GM18508 (cell line): ENCODE measurements at regions not wholly inside any gene's neighbourhood (a gene's known extent, or its start where the extent isn't known, plus 50 kb on each side); places are given as distances from the start of the nearest gene placed in this dataset.
"Not testable (repeated sequence)": the region's sequence is repeated elsewhere in the genome, so short reads cannot be mapped to it uniquely, and the experiment has no call there.

Source experiments
- ATAC-seq: cut with Tn5 transposase; IDR thresholded peaks from one replicate; pipeline ENCODE4 v1.9.1; 2021; ENCODE audit warnings: moderate number of reproducible peaks; ENCODE audit not compliant: insufficient read depth, unreplicated experiment

- ATAC-seq = no peak
Observed at GRCh38 chr2:56017784-56018183, 94.2 kb upstream of the EFEMP1 start.

DNA sequence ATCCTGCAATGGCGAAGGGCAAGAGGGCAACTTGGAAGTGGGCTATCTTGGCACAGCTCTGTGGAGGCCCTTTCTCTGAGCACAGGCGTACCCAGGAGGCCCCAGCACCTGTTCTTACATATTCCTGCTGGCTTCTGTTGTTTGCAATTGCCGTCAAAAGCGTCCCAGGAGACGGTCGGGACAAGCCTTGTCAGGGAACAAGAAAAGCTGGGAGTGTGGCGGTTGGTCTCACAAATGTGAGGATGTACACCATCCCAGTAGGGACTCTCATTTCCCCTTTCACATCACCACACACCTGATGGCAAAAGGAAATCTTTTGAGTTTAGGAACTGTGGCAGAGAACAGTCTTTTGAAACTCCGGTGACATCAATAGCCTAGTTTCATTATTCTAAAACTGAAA, 94.7 kb upstream of the EFEMP1 start:
- ATAC-seq = no peak

GRCh38 chr2:56021136-56021474, 97.5 kb upstream of the EFEMP1 start:
- no peak for ATAC-seq

DNA sequence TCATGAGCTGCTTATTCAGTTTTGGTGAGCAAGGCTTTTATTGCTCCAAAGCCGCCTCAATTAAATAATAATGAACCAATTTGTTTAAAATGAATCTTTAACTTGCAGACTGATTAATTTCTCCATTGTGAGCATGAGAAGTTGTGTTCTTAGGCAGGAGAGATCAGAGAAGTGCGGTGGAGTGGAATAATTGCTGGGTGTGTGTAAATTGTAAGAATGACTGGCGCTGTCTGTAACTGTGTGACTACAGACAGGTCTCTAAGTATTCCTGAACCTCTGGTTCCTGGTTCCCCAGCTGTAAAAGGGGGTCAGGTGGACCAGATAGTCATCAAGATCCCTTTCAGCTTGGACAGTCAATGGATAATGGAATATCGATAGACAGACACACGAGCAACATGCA, 98.0 kb upstream of the EFEMP1 start:
- no peak for ATAC-seq

GRCh38 chr2:56025469-56026193, 102.0 kb upstream of the EFEMP1 start:
- no peak for ATAC-seq

GRCh38 chr2:56026828-56027227, 103.2 kb upstream of the EFEMP1 start:
- no peak for ATAC-seq

GRCh38 chr2:56030062-56030461, 106.5 kb upstream of the EFEMP1 start:
- ATAC-seq = no peak

GRCh38 chr2:56030901-56031300, 107.3 kb upstream of the EFEMP1 start:
- no peak for ATAC-seq

DNA sequence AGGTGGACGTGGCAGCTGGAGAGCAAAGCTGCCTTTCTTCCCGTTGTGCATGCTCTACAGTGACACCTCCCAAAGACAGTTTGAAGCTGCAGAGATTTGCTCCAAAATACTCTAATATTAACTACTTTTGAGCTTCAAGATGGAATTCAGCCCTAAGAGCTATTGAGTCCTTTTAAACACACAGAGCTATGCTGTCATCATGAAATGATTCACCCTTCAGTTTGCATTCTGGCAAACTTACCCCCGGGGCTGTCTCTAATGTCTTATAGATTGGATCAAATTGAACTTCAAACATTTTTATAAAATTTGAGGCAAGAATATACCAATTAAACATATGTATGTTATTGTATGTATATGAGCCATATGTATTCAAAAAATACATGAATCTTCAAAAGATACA, 110.7 kb upstream of the EFEMP1 start:
- no peak for ATAC-seq

DNA sequence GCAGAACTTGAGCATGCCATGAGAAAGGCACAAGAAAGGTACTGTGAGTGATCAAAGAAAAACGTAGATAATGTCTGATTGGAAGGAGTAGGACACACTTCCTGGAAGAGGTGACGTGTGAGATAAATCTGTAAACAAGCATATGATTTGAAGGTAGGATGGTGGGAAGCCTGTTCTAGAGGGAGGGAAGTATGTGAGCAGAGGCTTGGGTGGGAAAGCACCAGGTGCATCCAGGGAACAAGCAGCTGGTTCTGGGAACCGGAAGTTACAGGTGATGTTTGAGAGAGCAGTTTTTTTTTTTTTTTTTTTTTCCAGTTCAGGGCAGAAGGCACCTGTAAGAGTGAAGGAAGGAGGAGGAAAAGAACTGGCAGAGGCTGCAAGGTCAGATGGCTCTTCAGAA, 116.6 kb upstream of the EFEMP1 start:
- ATAC-seq = no peak

DNA sequence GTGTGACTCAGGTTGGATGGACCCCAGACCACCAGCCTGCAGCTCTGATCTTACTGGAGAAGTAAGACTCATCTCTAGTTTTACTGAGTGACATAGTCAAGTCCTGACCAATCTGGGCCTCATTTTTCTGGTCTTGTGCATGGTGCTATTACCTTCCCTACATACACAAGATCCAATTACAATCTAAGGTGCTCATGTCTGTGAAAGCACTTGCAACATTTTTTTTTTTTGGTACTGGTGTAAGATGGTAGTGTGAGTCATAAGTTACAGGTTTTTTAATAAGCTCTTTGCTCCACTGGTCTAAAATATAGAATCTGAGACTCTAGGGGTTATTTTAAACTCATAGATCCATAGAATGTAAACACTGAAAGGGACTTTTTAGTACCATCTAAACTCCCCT, 117.3 kb upstream of the EFEMP1 start:
- ATAC-seq = no peak

DNA sequence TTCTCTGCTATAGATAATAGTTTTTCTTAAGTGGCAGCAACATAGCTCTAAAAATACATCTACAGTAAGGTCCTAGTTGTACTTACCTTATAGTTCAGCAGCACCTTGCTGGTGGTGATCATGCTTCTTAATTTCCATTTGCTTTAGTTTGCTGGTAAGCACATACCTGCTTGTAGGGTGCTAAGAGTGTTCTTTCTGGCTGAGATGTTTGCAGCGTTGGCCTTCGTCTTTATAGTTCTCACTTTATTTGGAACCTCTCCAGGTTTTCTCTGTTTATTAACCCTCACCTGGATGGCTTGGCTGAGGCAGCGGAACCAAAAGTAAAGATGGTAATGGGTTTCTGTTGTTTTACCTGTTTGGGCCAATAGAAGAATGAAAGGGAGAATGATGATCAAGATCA, 123.6 kb upstream of the EFEMP1 start:
- no peak for ATAC-seq

DNA sequence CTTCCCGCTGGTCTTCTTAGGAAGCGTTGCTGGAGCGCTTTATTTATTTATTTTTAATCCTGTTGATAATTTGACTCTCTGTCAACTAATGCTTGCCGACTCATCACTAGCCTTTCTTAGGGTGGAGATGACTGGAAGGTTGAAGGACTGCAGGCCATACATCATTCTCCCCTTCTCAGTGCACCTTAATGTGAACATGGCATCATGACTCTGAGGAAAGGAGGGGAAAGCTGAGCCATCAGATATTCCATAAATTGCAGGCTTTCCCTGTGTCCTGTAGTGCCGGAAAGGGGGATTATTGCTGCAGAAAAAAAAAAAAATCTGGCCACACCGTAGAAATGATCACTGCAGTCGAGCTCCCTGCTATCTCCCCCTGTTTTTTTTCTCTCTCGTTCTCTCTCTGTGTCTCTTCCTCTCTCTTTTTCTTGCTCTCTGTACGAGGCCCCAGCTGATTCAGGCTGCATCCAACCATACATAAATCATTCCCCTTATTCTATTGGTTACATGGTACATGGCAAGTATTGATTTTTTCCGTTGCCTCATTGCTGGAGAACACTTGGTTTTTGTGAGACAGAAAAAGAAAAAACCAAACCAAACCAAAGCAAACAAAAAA, 125.8 kb upstream of the EFEMP1 start:
- ATAC-seq = no peak

- ATAC-seq = no peak
Observed at GRCh38 chr2:56053679-56054078, 130.1 kb upstream of the EFEMP1 start.

DNA sequence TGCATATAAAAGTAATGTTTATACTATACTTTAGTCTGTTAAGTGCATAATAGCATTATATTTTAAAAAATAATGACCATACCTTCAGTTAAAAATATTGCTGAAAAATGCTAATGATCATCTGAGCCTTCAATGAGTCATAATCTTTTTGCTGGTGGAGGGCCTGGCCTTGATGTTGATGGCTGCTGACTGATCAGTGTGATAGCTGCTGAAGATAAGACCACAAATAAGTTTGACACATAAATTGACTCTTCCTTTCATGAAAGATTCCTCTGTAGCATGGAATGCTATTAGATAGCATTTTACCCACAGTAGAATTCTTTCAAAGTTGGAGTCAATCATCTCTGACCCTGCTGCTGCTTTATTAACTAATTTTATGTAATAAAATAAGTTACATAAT, 128.4 kb upstream of the CCDC85A start:
- ATAC-seq = no peak

DNA sequence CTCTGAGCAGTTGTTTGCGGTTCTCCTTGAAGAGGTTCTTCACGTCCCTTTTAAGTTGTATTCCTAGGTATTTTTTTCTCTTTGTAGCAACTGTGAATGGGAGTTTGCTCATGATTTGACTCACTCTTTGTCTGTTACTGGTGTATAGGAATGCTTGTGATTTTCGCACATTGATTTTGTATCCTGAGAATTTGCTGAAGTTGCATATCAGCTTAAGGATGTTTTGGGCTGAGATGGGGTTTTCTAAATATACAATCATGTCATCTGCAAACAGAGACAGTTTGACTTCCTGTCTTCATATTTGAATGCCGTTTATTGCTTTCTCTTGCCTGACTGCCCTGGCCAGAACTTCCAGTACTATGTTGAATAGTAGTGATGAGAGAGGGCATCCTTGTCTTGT, 122.5 kb upstream of the CCDC85A start:
- ATAC-seq = not testable (repeated sequence)

GRCh38 chr2:56068746-56069145, 115.0 kb upstream of the CCDC85A start:
- ATAC-seq = no peak

GRCh38 chr2:56077359-56077915, 106.4 kb upstream of the CCDC85A start:
- no peak for ATAC-seq

DNA sequence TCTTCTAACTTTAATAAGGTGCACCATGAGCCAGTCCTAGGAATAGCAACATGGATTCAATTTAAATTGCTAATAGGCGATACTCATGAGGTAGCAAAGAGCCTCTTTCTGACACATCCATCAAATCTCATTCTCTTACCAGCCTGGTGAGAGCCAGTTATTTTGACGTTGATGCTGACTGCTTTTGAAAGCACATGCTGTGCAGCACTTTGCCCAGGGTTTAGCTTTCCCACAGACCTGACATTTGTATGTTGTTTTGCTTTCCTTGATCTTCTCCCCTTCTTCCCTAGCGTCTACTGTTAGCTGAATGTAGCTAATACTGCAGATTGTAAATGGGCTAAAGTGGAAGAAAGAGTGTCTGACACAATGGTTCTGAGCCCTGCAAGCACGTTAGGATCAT, 101.1 kb upstream of the CCDC85A start:
- no peak for ATAC-seq

- no peak for ATAC-seq
Observed at GRCh38 chr2:56084111-56084901, 99.5 kb upstream of the CCDC85A start.

GRCh38 chr2:56086336-56086735, 97.5 kb upstream of the CCDC85A start:
- no peak for ATAC-seq
